ENCODE measurements at regions not wholly inside any gene's neighbourhood (a gene's known extent, or its start where the extent isn't known, plus 50 kb on each side); places are given as distances from the start of the nearest gene placed in this dataset.

DNA sequence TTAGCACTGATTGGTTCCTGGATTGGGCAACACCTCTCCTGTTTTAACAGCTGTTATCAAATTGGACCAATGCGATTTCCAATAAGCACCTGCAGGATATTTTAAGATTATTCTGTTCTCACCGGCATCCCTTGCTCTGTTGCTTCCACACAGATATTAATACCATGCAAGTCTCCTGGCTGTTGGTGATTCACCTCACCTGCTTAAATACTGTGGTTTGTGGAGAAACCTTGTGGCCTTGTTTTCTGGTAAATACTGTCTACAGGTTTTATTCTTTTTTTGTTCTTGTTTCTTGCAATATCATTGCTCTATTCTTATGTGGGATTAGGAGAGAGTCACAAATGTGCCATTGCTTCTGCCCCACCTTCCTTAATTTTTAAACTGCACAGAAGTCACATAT, 448.1 kb upstream of the NXPH2 start:
- Histone ChIP-seq H3K27ac (ENCODE audit: low read depth, low read length) (no peak overlapping the region), H3K4me3 (ENCODE audit: insufficient read depth, low read length, poor library complexity, severe bottlenecking) (no peak overlapping the region), H3K27me3 (ENCODE audit: low read length) (no peaks in the 10 kb centered on the region), H3K9me3 (ENCODE audit: insufficient read depth, low read length) (no peaks in the 10 kb centered on the region), H3K9ac (ENCODE audit: low read length) (no peak overlapping the region), H3F3A (ENCODE audit: insufficient read depth) (no peaks in the 10 kb centered on the region), H3K9me2 (replicated peaks; ENCODE audit: insufficient read depth, low read length) (no peaks in the 10 kb centered on the region), H2AFZ (ENCODE audit: low read depth, low read length, severe bottlenecking) (no peak overlapping the region), H4K20me1 (ENCODE audit: low read depth, low read length) (no peaks in the 10 kb centered on the region), H3K4me2 (ENCODE audit: low read depth, low read length, poor library complexity, severe bottlenecking) (no peak overlapping the region), H3K79me2 (ENCODE audit: insufficient read depth, low read length) (no peaks in the 10 kb centered on the region), H3K36me3 (ENCODE audit: low read length) (no peaks in the 10 kb centered on the region)
- TF ChIP-seq, protein P1, sequence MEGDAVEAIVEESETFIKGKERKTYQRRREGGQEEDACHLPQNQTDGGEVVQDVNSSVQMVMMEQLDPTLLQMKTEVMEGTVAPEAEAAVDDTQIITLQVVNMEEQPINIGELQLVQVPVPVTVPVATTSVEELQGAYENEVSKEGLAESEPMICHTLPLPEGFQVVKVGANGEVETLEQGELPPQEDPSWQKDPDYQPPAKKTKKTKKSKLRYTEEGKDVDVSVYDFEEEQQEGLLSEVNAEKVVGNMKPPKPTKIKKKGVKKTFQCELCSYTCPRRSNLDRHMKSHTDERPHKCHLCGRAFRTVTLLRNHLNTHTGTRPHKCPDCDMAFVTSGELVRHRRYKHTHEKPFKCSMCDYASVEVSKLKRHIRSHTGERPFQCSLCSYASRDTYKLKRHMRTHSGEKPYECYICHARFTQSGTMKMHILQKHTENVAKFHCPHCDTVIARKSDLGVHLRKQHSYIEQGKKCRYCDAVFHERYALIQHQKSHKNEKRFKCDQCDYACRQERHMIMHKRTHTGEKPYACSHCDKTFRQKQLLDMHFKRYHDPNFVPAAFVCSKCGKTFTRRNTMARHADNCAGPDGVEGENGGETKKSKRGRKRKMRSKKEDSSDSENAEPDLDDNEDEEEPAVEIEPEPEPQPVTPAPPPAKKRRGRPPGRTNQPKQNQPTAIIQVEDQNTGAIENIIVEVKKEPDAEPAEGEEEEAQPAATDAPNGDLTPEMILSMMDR (IDR thresholded peaks at IDR 0.05; ENCODE audit: insufficient read depth, low read length, poor library complexity, severe bottlenecking): no peak
- no peak for TF ChIP-seq EZH2phosphoT487 (conservative IDR thresholded peaks at IDR 0.05; ENCODE audit: low read length)

GRCh38 chr2:139225961-139226360, 445.8 kb upstream of the NXPH2 start:
- H3K36me3 ChIP-seq (ENCODE audit: low read length): no peaks in the 10 kb centered on the region

GRCh38 chr2:139218181-139218580, 438.0 kb upstream of the NXPH2 start:
- H3K79me2 ChIP-seq (ENCODE audit: insufficient read depth, low read length): no peaks in the 10 kb centered on the region
- H3K27me3 ChIP-seq (ENCODE audit: low read length): no peaks in the 10 kb centered on the region
- no peak overlapping the region for H3K9ac ChIP-seq (ENCODE audit: low read length)
- no peaks in the 10 kb centered on the region for H3K9me3 ChIP-seq (ENCODE audit: insufficient read depth, low read length)
- H3K36me3 ChIP-seq (ENCODE audit: low read length): no peaks in the 10 kb centered on the region
- no peak overlapping the region for H3K4me2 ChIP-seq (ENCODE audit: low read depth, low read length, poor library complexity, severe bottlenecking)
- H3F3A ChIP-seq (ENCODE audit: insufficient read depth): no peaks in the 10 kb centered on the region
- no peaks in the 10 kb centered on the region for H3K9me2 ChIP-seq (replicated peaks; ENCODE audit: insufficient read depth, low read length)
- H2AFZ ChIP-seq (ENCODE audit: low read depth, low read length, severe bottlenecking): no peak overlapping the region
- no peaks in the 10 kb centered on the region for H4K20me1 ChIP-seq (ENCODE audit: low read depth, low read length)
- H3K4me3 ChIP-seq (ENCODE audit: insufficient read depth, low read length, poor library complexity, severe bottlenecking): no peak overlapping the region
- no peak overlapping the region for H3K27ac ChIP-seq (ENCODE audit: low read depth, low read length)
- no peak for TF ChIP-seq EZH2phosphoT487 (conservative IDR thresholded peaks at IDR 0.05; ENCODE audit: low read length)
- TF ChIP-seq, protein P1 (IDR thresholded peaks at IDR 0.05; ENCODE audit: insufficient read depth, low read length, poor library complexity, severe bottlenecking): no peak

More at GRCh38 chr2:139225961-139226360, 445.8 kb upstream of the NXPH2 start:
- H3K9me3 ChIP-seq (ENCODE audit: insufficient read depth, low read length): no peaks in the 10 kb centered on the region
- no peaks in the 10 kb centered on the region for H3K9me2 ChIP-seq (replicated peaks; ENCODE audit: insufficient read depth, low read length)
- H3K9ac ChIP-seq (ENCODE audit: low read length): no peak overlapping the region
- H2AFZ ChIP-seq (ENCODE audit: low read depth, low read length, severe bottlenecking): no peak overlapping the region
- TF ChIP-seq EZH2phosphoT487 (conservative IDR thresholded peaks at IDR 0.05; ENCODE audit: low read length): no peak
- TF ChIP-seq, protein P1 (IDR thresholded peaks at IDR 0.05; ENCODE audit: insufficient read depth, low read length, poor library complexity, severe bottlenecking): no peak
- H3K4me3 ChIP-seq (ENCODE audit: insufficient read depth, low read length, poor library complexity, severe bottlenecking): no peak overlapping the region
- no peak overlapping the region for H3K4me2 ChIP-seq (ENCODE audit: low read depth, low read length, poor library complexity, severe bottlenecking)
- no peaks in the 10 kb centered on the region for H3K79me2 ChIP-seq (ENCODE audit: insufficient read depth, low read length)
- H4K20me1 ChIP-seq (ENCODE audit: low read depth, low read length): no peaks in the 10 kb centered on the region
- no peaks in the 10 kb centered on the region for H3K27me3 ChIP-seq (ENCODE audit: low read length)
- H3K27ac ChIP-seq (ENCODE audit: low read depth, low read length): no peak overlapping the region
- H3F3A ChIP-seq (ENCODE audit: insufficient read depth): no peaks in the 10 kb centered on the region
